ENCODE measurements at regions not wholly inside any gene's neighbourhood (a gene's known extent, or its start where the extent isn't known, plus 50 kb on each side); places are given as distances from the start of the nearest gene placed in this dataset.
A peak's percentile ranks its signal among the peaks of the same experiment; 100 is the strongest.
"Not testable (repeated sequence)": the region's sequence is repeated elsewhere in the genome, so short reads cannot be mapped to it uniquely, and the experiment has no call there.

DNA sequence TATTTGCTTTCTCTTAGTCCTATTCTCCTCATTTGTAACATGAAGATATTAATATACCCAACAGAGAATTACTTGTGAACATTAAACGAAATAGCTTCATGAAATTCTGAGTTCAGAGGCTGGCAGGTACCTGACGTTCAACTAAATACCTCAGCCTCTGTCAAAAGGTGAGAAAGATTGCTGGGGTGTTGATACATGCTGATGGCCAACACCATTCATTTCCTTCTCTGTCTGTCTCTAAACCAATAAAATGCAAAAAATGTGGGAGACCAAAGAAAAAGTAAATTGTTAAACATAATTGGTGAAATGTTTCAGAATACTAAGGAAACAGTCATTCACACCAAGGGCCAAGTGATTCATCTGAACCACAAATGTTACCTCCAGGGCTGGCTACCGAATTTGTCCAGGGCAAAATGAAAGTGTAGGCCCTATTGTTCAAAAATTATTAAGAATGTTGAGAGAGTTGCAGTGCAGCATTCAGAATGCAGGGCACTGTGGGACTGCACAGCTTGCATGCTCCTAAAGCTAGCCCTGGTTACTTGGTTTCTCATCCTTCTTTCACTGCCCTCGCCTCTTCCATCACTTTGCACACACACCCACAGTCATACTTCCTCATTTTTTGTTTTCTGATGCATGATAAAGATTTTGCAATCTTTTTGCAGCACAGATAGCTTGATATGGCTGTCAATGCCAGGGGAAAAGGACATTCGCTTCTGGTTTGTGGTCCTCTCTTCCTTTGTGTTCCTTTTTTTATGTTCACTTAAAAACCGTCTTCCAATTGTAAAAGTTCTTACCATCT, 414.3 kb upstream of the NR5A2 start:
- Mint-ChIP-seq H3K9me3 (no peaks in the 10 kb centered on the region), H3K4me1 (ENCODE audit: unreplicated experiment) (no peaks in the 10 kb centered on the region), H3K27me3 (no peaks in the 10 kb centered on the region), H3K36me3 (no peaks in the 10 kb centered on the region), H3K4me3 (no peak overlapping the region), H3K27ac (no peak overlapping the region)
- no peak for DNase-seq (ENCODE audit: extremely low spot score, unreplicated experiment)
- TF ChIP-seq, protein P1, sequence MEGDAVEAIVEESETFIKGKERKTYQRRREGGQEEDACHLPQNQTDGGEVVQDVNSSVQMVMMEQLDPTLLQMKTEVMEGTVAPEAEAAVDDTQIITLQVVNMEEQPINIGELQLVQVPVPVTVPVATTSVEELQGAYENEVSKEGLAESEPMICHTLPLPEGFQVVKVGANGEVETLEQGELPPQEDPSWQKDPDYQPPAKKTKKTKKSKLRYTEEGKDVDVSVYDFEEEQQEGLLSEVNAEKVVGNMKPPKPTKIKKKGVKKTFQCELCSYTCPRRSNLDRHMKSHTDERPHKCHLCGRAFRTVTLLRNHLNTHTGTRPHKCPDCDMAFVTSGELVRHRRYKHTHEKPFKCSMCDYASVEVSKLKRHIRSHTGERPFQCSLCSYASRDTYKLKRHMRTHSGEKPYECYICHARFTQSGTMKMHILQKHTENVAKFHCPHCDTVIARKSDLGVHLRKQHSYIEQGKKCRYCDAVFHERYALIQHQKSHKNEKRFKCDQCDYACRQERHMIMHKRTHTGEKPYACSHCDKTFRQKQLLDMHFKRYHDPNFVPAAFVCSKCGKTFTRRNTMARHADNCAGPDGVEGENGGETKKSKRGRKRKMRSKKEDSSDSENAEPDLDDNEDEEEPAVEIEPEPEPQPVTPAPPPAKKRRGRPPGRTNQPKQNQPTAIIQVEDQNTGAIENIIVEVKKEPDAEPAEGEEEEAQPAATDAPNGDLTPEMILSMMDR (conservative IDR thresholded peaks at IDR 0.05): no peak

DNA sequence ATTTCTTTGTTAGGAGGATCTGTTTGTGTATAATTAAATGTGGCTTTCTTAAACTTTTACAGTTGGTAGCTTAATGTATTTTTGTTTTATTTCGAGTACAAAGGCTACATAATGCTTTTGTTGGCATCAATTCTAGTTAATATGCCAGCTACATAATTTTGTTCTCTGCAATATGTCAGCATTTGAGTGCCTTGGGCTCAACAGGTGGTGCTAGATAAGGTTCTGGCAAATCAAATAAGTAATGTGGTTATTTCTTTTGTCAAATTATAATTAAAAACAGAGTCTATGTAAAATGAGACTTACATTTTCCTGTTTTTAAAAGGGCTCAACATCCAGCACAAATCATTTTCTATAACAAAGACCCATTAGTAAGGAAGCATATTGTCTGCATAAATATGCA, 410.6 kb upstream of the NR5A2 start:
- TF ChIP-seq, protein P1 (conservative IDR thresholded peaks at IDR 0.05): no peak
- Mint-ChIP-seq H3K27ac (no peak overlapping the region), H3K9me3 (no peaks in the 10 kb centered on the region), H3K36me3 (no peaks in the 10 kb centered on the region), H3K27me3 (no peaks in the 10 kb centered on the region), H3K4me3 (no peak overlapping the region), H3K4me1 (ENCODE audit: unreplicated experiment) (no peaks in the 10 kb centered on the region)
- DNase-seq (ENCODE audit: extremely low spot score, unreplicated experiment): no peak

DNA sequence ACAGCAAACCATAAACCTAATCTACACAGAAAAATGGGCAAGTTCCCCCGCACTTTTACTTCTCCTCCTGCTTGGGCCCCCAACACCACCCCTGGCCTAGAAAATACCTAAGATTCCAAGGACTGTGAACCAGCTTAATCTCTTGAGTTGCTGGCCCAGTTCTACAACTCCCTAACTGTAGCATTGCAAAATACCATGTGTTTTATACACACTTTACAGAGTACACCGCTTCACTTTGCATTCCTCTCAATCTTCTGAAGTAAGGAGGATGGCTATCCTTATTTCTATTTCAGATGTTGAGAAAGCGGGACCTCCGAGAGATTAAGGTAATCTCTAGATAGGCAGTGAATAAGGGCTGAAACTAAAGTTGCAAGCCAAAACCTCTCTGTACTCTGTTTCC, 408.3 kb upstream of the NR5A2 start:
- Mint-ChIP-seq H3K27ac (peak overlapping the region; percentile 48), H3K9me3 (no peaks in the 10 kb centered on the region), H3K36me3 (no peaks in the 10 kb centered on the region), H3K4me3 (peak overlapping the region; percentile 10), H3K4me1 (ENCODE audit: unreplicated experiment) (no peaks in the 10 kb centered on the region), H3K27me3 (no peaks in the 10 kb centered on the region)
- no peak for DNase-seq (ENCODE audit: extremely low spot score, unreplicated experiment)
- TF ChIP-seq, protein P1 (conservative IDR thresholded peaks at IDR 0.05): no peak

DNA sequence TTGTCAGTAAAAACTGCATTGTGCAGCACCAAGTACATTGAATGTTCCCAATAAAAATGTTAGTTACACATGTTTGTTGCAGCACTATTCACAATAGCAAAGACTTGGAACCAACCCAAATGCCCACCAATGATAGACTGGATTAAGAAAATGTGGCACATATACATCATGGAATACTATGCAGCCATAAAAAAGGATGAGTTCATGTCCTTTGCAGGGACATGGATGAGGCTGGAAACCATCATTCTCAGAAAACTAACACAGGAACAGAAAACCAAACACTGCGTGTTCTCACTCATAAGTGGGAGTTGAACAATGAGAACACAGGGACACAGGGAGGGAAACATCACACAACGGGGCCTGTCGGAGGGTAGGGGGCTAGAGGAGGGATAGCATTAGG, 401.3 kb upstream of the NR5A2 start:
- H3K4me3 Mint-ChIP-seq; H3K27me3 Mint-ChIP-seq; H3K4me1 Mint-ChIP-seq (ENCODE audit: unreplicated experiment); H3K27ac Mint-ChIP-seq; DNase-seq (ENCODE audit: extremely low spot score, unreplicated experiment); H3K36me3 Mint-ChIP-seq; H3K9me3 Mint-ChIP-seq: not testable (repeated sequence)

DNA sequence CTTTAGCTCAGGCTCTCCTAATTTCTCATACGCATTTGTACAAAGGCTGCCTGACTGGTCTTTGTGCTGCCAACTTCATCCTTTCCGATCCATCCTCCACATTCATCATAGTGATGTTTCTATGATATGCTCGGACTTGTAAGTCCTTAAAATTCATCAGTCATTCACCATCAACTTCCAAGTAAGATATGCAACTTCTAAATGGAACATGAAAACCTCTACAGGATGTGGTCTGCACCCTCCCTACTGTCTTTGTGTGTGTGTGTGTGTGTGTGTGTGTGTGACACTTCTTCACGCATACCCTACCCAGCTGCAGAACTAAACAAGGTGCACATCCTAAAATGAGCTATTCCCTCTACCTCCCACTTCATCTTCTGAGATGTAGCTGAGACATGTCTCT, 397.9 kb upstream of the NR5A2 start:
- H3K36me3 Mint-ChIP-seq: no peaks in the 10 kb centered on the region
- H3K27me3 Mint-ChIP-seq: peaks cover 3% of the 10 kb centered on the region
- H3K4me3 Mint-ChIP-seq: no peak overlapping the region
- DNase-seq (ENCODE audit: extremely low spot score, unreplicated experiment): no peak
- H3K9me3 Mint-ChIP-seq: peaks cover 6% of the 10 kb centered on the region
- H3K4me1 Mint-ChIP-seq (ENCODE audit: unreplicated experiment): no peaks in the 10 kb centered on the region
- TF ChIP-seq, protein P1 (conservative IDR thresholded peaks at IDR 0.05): no peak
- H3K27ac Mint-ChIP-seq: no peak overlapping the region

DNA sequence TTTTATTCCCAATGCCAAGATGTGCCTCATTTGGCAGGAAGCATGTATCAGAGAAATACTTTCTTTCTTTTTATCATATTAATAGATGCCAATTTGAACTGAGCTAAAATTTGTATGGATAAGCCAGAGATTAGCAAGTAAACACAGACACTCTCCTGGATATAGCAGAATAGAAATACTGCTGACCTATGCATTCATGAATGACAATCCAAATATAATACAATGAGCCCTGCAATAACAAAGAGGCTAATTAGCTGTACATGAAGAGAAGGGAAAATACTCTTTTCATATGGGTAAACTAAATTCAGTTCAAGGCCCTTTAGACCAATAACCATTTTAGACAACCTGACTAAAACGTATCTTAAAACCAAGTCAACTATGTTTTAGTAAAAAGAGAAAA, 388.1 kb upstream of the NR5A2 start:
- H3K27ac Mint-ChIP-seq: no peak overlapping the region
- no peaks in the 10 kb centered on the region for H3K4me1 Mint-ChIP-seq (ENCODE audit: unreplicated experiment)
- no peak overlapping the region for H3K4me3 Mint-ChIP-seq
- DNase-seq (ENCODE audit: extremely low spot score, unreplicated experiment): no peak
- no peaks in the 10 kb centered on the region for H3K36me3 Mint-ChIP-seq
- H3K27me3 Mint-ChIP-seq: peaks cover 5% of the 10 kb centered on the region
- peaks cover 4% of the 10 kb centered on the region for H3K9me3 Mint-ChIP-seq
- TF ChIP-seq, protein P1 (conservative IDR thresholded peaks at IDR 0.05): no peak

Measured in type B pancreatic cell (in vitro differentiated cells).